Stimulated activated naive CD8-positive, alpha-beta T cell treated with anti-CD3 and anti-CD28 coated beads, Interleukin-15, Interleukin-2, amounts not matched to agents 100 ng/mL and 50 ng/mL, for 24 hours (primary cell): ENCODE measurements at regions not wholly inside any gene's neighbourhood (a gene's known extent, or its start where the extent isn't known, plus 50 kb on each side); places are given as distances from the start of the nearest gene placed in this dataset.

ENCODE experiments used
- H3K27ac Mint-ChIP-seq: one replicate; pipeline ENCODE4 v1.8.0; 2021; ENCODE audit warnings: mild to moderate bottlenecking, mixed read lengths
- H3K27me3 Mint-ChIP-seq: one replicate; pipeline ENCODE4 v1.8.0; 2021; ENCODE audit warnings: mixed read lengths
- H3K36me3 Mint-ChIP-seq: one replicate; pipeline ENCODE4 v1.8.0; 2021; ENCODE audit warnings: low read depth, mixed read lengths
- H3K4me1 Mint-ChIP-seq: one replicate; pipeline ENCODE4 v1.8.0; 2021; ENCODE audit warnings: low read depth, mixed read lengths
- H3K4me3 Mint-ChIP-seq: one replicate; pipeline ENCODE4 v1.8.0; 2021; ENCODE audit warnings: mild to moderate bottlenecking, mixed read lengths
- H3K9me3 Mint-ChIP-seq: one replicate; pipeline ENCODE4 v1.8.0; 2021; ENCODE audit warnings: mixed read lengths

GRCh38 chr6:12401200-12401599 lies 111.0 kb downstream of the EDN1 start:
- Mint-ChIP-seq H3K27ac (no peak overlapping the region), H3K4me1 (no peaks in the 10 kb centered on the region), H3K9me3 (no peaks in the 10 kb centered on the region), H3K27me3 (peaks cover 3% of the 10 kb centered on the region), H3K4me3 (no peak overlapping the region), H3K36me3 (no peaks in the 10 kb centered on the region)

- Mint-ChIP-seq H3K36me3 (no peaks in the 10 kb centered on the region), H3K27me3 (peaks cover 3% of the 10 kb centered on the region), H3K9me3 (no peaks in the 10 kb centered on the region), H3K4me1 (no peaks in the 10 kb centered on the region), H3K4me3 (no peak overlapping the region), H3K27ac (no peak overlapping the region)
These were observed 113.2 kb downstream of the EDN1 start for GRCh38 chr6:12403201-12403826.

GRCh38 chr6:12403947-12404647 lies 113.9 kb downstream of the EDN1 start:
- peaks cover 6% of the 10 kb centered on the region for H3K27me3 Mint-ChIP-seq

GRCh38 chr6:12404651-12405050 lies 114.5 kb downstream of the EDN1 start:
- Mint-ChIP-seq H3K4me3 (no peak overlapping the region), H3K36me3 (no peaks in the 10 kb centered on the region), H3K27me3 (peaks cover 5% of the 10 kb centered on the region), H3K9me3 (no peaks in the 10 kb centered on the region), H3K27ac (no peak overlapping the region), H3K4me1 (no peaks in the 10 kb centered on the region)

More at GRCh38 chr6:12403947-12404647, 113.9 kb downstream of the EDN1 start:
- Mint-ChIP-seq H3K27ac (no peak overlapping the region), H3K9me3 (no peaks in the 10 kb centered on the region), H3K36me3 (no peaks in the 10 kb centered on the region), H3K4me3 (no peak overlapping the region), H3K4me1 (no peaks in the 10 kb centered on the region)

- Mint-ChIP-seq H3K36me3 (no peaks in the 10 kb centered on the region), H3K27me3 (peaks cover 11% of the 10 kb centered on the region), H3K27ac (no peak overlapping the region), H3K9me3 (no peaks in the 10 kb centered on the region), H3K4me1 (no peaks in the 10 kb centered on the region), H3K4me3 (no peak overlapping the region)
These were observed 118.6 kb downstream of the EDN1 start for GRCh38 chr6:12408752-12409151.

GRCh38 chr6:12410946-12411345 lies 120.8 kb downstream of the EDN1 start:
- peaks cover 11% of the 10 kb centered on the region for H3K27me3 Mint-ChIP-seq

GRCh38 chr6:12414096-12414675 lies 124.0 kb downstream of the EDN1 start:
- Mint-ChIP-seq H3K4me1 (no peaks in the 10 kb centered on the region), H3K4me3 (no peak overlapping the region), H3K36me3 (no peaks in the 10 kb centered on the region), H3K27ac (no peak overlapping the region), H3K27me3 (peaks cover 11% of the 10 kb centered on the region), H3K9me3 (peaks cover 4% of the 10 kb centered on the region)

More at GRCh38 chr6:12410946-12411345, 120.8 kb downstream of the EDN1 start:
- no peak overlapping the region for H3K27ac Mint-ChIP-seq
- no peaks in the 10 kb centered on the region for H3K36me3 Mint-ChIP-seq
- H3K9me3 Mint-ChIP-seq: no peaks in the 10 kb centered on the region
- H3K4me1 Mint-ChIP-seq: no peaks in the 10 kb centered on the region
- H3K4me3 Mint-ChIP-seq: no peak overlapping the region

- Mint-ChIP-seq H3K9me3 (peaks cover 4% of the 10 kb centered on the region), H3K36me3 (no peaks in the 10 kb centered on the region), H3K27me3 (peaks cover 8% of the 10 kb centered on the region), H3K4me1 (no peaks in the 10 kb centered on the region), H3K27ac (no peak overlapping the region), H3K4me3 (no peak overlapping the region)
These were observed 125.9 kb downstream of the EDN1 start for GRCh38 chr6:12415980-12416598.

- no peak overlapping the region for H3K4me3 Mint-ChIP-seq
- H3K9me3 Mint-ChIP-seq: peaks cover 4% of the 10 kb centered on the region
- H3K27ac Mint-ChIP-seq: no peak overlapping the region
- peaks cover 3% of the 10 kb centered on the region for H3K27me3 Mint-ChIP-seq
- no peaks in the 10 kb centered on the region for H3K36me3 Mint-ChIP-seq
- H3K4me1 Mint-ChIP-seq: no peaks in the 10 kb centered on the region
These were observed 127.0 kb downstream of the EDN1 start for GRCh38 chr6:12417191-12417590.

- no peaks in the 10 kb centered on the region for H3K36me3 Mint-ChIP-seq
- no peaks in the 10 kb centered on the region for H3K4me1 Mint-ChIP-seq
- H3K9me3 Mint-ChIP-seq: peaks cover 4% of the 10 kb centered on the region
- no peak overlapping the region for H3K4me3 Mint-ChIP-seq
- H3K27ac Mint-ChIP-seq: no peak overlapping the region
- H3K27me3 Mint-ChIP-seq: peaks cover 3% of the 10 kb centered on the region
These were observed 128.8 kb downstream of the EDN1 start for GRCh38 chr6:12418946-12419345.

GRCh38 chr6:12419631-12420272 lies 129.6 kb downstream of the EDN1 start:
- Mint-ChIP-seq H3K27ac (no peak overlapping the region), H3K36me3 (no peaks in the 10 kb centered on the region)

GRCh38 chr6:12420626-12421025 lies 130.5 kb downstream of the EDN1 start:
- peaks cover 4% of the 10 kb centered on the region for H3K9me3 Mint-ChIP-seq

More at GRCh38 chr6:12419631-12420272, 129.6 kb downstream of the EDN1 start:
- H3K27me3 Mint-ChIP-seq: peaks cover 3% of the 10 kb centered on the region
- peaks cover 4% of the 10 kb centered on the region for H3K9me3 Mint-ChIP-seq
- no peaks in the 10 kb centered on the region for H3K4me1 Mint-ChIP-seq
- no peak overlapping the region for H3K4me3 Mint-ChIP-seq

GRCh38 chr6:12421596-12421995 lies 131.4 kb downstream of the EDN1 start:
- no peak overlapping the region for H3K4me3 Mint-ChIP-seq
- H3K27ac Mint-ChIP-seq: no peak overlapping the region
- no peaks in the 10 kb centered on the region for H3K4me1 Mint-ChIP-seq
- H3K36me3 Mint-ChIP-seq: no peaks in the 10 kb centered on the region
- H3K27me3 Mint-ChIP-seq: peaks cover under 1% of the 10 kb centered on the region
- peaks cover 4% of the 10 kb centered on the region for H3K9me3 Mint-ChIP-seq

More at GRCh38 chr6:12420626-12421025, 130.5 kb downstream of the EDN1 start:
- Mint-ChIP-seq H3K27ac (no peak overlapping the region), H3K36me3 (no peaks in the 10 kb centered on the region), H3K4me3 (no peak overlapping the region), H3K27me3 (peaks cover 3% of the 10 kb centered on the region), H3K4me1 (no peaks in the 10 kb centered on the region)

GRCh38 chr6:12422848-12423247 lies 132.7 kb downstream of the EDN1 start:
- H3K4me1 Mint-ChIP-seq: no peaks in the 10 kb centered on the region
- H3K27ac Mint-ChIP-seq: no peak overlapping the region
- H3K27me3 Mint-ChIP-seq: no peaks in the 10 kb centered on the region
- no peak overlapping the region for H3K4me3 Mint-ChIP-seq
- H3K36me3 Mint-ChIP-seq: no peaks in the 10 kb centered on the region
- peaks cover 4% of the 10 kb centered on the region for H3K9me3 Mint-ChIP-seq

GRCh38 chr6:12423832-12424231 lies 133.7 kb downstream of the EDN1 start:
- Mint-ChIP-seq H3K4me1 (no peaks in the 10 kb centered on the region), H3K36me3 (no peaks in the 10 kb centered on the region), H3K4me3 (no peak overlapping the region), H3K27ac (no peak overlapping the region), H3K9me3 (peaks cover 4% of the 10 kb centered on the region), H3K27me3 (no peaks in the 10 kb centered on the region)
